ENCODE measurements at regions not wholly inside any gene's neighbourhood (a gene's known extent, or its start where the extent isn't known, plus 50 kb on each side); places are given as distances from the start of the nearest gene placed in this dataset.
"Not testable (repeated sequence)": the region's sequence is repeated elsewhere in the genome, so short reads cannot be mapped to it uniquely, and the experiment has no call there.

GRCh38 chr5:142542078-142542477, 143.8 kb downstream of the FGF1 start:
- no peak for DNase-seq

DNA sequence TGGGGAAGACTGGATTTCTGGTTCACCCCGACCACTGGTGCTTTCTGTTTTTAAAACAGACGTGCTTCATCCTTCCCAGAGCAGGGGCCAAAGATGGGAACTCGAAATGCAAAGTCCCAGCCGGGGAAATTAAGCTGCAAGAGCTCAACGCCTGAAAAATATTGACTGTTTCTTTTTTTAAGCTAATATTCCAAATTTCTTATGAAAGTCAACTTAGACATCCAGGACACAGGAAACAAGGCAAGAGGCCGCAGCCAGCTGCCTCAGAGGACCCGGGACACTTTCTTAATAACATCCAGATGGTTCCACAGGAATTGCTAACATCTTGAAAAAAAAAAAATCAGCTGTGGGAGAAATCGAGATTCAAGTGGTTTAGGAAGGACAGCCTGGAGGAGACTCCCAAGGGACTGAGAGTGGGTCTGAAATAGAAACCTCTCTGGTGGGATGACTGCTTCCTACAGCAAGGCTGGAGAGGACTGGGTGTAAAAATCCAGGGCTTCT, 144.9 kb downstream of the FGF1 start:
- DNase-seq: no peak

DNA sequence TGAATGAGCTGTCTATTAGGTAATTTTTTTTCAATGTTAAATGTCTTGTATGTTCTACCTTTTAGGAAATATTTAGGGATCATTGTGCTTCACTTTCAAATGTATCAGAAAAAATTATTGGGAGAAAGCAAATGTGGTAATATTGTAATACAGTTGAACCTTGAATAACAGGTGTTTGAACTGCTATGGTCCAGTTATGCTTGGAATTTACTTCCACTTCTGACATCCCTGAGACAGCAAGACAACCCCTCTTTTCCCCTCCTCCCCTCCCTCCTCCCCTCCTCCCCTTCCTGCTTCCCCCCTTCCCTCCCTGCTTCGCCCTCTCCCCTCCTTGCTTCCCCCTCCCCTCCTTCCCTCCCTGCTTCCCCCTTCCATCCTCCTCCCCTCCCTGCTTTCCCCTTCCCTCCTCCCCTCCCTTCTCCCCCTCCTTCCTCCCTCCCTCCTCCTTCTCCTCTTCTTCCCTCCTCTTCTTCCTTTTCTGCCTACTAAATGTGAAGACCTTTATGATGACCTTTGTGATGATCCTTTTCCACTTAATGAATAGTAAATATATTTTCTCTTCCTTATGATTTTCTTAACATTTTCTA, 146.6 kb downstream of the FGF1 start:
- DNase-seq: no peak

GRCh38 chr5:142537938-142538337, 148.0 kb downstream of the FGF1 start:
- DNase-seq: no peak

DNA sequence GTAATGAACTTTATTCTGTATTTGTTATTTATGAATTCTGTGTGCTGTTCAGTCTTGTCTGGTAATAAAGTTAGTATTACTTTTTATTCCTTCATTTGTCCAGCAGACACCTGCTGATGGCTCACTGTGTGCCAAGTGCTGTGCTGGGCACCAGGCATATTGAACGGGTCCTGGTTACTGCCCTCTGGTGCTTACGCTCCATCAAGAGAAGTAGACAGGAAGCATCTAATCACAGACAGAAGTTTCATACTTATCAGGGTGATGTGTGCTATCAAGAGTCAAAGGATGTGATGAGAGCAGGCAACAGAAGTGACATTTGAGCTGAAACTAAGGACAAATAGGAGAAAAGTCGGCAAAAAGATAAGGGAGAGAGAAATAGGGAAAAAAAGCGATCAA, 153.1 kb downstream of the FGF1 start:
- no peak for DNase-seq

GRCh38 chr5:142531977-142532780, 153.7 kb downstream of the FGF1 start:
- DNase-seq: no peak

DNA sequence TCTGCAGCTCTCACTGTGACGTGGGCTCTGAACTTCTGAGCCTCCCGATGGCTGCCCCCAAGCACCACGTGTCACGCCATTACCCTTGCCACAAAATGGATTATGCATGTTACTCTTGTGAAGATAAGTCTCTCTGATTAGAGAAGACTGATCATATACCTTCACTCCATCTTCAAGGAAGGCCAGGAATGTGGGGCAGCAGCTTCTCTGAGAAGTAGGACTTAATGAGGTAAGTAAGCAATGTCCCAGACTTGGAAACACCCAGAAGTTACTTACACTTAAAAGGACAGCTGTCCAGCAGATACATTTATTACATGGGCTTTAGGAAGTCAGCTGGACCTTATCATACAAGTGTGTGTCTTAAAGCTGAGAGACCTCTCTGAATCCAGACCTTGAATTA, 155.0 kb downstream of the FGF1 start:
- no peak for DNase-seq

- DNase-seq: no peak
These were observed 156.1 kb downstream of the FGF1 start for GRCh38 chr5:142529626-142530278.

GRCh38 chr5:142527664-142528295, 158.1 kb downstream of the FGF1 start:
- no peak for DNase-seq

- DNase-seq: no peak
These were observed 158.7 kb downstream of the FGF1 start for GRCh38 chr5:142527234-142527633.

DNA sequence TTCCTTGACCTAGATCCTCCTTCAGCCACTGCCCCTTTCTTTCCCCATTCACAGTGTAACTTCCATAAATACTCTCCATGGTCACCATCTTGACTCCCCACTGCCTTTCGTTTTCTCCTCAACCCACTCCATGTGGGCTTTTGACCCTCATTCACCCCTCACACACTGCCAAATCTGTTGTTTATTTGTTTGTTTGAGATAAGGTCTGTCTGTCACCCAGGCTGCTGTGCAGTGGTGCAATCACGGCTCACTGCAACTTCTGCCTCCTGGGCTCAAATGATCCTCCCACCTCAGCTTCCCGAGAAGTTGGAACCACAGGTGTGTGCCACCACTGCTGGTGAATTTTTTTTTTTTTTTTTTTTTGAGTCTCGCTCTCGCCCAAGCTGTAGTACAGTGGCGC, 162.9 kb downstream of the FGF1 start:
- DNase-seq: no peak

DNA sequence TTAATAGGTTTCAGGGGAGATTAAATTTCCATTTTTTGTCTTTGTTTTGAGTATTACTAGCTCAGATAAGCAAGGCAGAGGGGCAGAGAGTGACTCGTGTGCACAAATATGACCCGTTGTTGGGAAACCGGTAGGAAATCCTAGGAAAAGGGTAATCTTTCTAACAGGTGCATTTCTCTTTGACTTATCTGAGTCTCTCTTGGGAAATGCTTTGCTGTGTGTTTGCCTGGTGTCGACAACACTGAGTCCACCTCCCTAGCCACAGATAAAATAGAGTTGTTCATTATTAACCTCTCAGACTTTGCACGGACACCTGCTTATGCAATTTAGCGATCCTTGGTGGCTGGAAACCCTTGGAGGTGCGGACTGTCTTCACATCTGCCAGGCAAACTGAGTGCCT, 164.2 kb downstream of the FGF1 start:
- no peak for DNase-seq

DNA sequence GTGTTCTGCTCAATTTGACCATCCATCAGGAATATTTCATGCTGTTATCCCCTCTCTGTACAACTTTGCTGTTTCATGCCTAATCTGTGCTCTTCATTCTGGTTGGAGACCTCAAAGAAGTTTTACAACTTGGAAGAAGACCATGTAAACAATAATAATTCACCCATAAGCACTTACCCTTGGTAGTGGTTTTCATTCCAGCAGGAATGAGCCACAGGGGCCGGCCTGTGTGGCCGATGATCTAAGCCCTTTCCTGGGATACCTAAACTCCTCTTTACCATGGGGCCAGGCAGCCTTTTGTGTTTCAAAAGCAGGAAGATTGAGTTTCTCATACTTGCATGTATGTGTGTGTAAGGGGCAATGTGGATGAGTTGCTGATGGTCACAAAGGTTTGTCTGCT, 165.0 kb downstream of the FGF1 start:
- DNase-seq: no peak

DNA sequence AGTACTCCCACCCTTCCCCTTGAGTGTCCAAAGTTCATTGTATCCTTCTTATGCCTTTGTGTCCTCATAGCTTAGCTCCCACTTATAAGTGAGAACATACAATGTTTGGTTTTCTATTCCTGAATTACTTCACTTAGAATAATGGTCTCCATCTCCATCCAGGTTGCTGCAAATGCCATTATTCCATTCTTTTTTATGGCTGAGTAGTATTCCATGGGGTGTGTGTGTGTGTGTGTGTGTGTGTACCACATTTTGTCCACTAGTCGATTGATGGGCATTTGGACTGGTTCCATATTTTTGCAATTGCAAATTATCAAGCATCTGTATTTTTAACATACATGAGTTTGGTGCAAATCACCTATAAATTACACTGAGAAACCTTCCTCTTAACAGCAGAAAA, 166.0 kb downstream of the FGF1 start:
- DNase-seq: not testable (repeated sequence)

GRCh38 chr5:142517840-142518239, 168.1 kb downstream of the FGF1 start:
- no peak for DNase-seq

- no peak for DNase-seq
These were observed 169.2 kb downstream of the FGF1 start for GRCh38 chr5:142516732-142517131.

DNA sequence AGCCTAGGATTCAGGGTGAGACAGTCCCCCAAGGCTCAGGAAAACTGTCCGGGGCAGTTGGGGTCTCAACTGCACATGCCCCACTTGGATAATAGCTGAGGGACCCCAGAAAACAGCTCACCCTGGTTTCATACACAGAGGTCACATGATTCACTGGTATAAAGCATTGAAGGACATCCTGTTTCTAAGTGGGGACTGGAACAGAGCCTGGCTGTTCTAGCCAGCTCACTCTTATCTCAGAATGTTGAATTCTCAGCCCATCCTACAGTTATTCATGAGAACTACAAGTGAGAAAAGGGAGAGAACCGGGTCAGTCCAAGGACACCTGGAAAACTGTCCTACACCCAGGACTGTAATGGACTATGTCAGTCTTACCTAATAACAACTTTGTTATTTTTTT, 170.9 kb downstream of the FGF1 start:
- DNase-seq: no peak

- no peak for DNase-seq
These were observed 171.7 kb downstream of the FGF1 start for GRCh38 chr5:142514196-142514595.

- no peak for DNase-seq
These were observed 173.5 kb downstream of the FGF1 start for GRCh38 chr5:142512043-142513042.

GRCh38 chr5:142511358-142511757, 174.5 kb downstream of the FGF1 start:
- no peak for DNase-seq

GRCh38 chr5:142509026-142509425, 176.9 kb downstream of the FGF1 start:
- no peak for DNase-seq

GRCh38 chr5:142508591-142508990, 177.3 kb downstream of the FGF1 start:
- no peak for DNase-seq

All from stimulated activated CD4-positive, alpha-beta T cell treated with anti-CD3 and anti-CD28 coated beads, Interleukin-1b, Interleukin-23, amount 100 ng/mL, for 48 hours (primary cell).